NOMO-1 (cell line): ENCODE measurements at regions not wholly inside any gene's neighbourhood (a gene's known extent, or its start where the extent isn't known, plus 50 kb on each side); places are given as distances from the start of the nearest gene placed in this dataset.

ENCODE experiments used
- DNase-seq, 2 experiments: peaks; one replicate each; lab custom pipeline; 2025; ENCODE audit not compliant: unreplicated experiment in 2 of 2; lab: John Stamatoyannopoulos, UW

DNA sequence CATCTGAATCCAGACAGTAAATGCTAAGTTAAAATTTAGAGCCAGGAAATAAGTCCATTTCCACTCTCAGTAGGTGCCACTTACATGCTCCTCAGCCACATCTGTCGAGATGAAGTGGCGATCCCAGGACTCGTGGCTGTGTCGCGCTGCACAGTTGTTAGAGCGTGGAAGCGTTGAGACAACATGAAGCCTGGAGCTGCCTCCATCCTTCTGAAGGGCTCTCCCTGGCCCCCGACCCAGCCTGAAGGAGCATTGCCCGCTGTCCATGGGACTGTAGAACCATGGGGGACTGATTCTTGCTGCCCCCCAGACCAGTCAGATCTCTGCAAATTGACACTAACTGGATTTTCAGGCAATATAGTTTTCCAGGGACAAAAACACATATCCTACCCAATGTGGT, 58.9 kb downstream of the IRX1 start:
- no peak for DNase-seq

DNA sequence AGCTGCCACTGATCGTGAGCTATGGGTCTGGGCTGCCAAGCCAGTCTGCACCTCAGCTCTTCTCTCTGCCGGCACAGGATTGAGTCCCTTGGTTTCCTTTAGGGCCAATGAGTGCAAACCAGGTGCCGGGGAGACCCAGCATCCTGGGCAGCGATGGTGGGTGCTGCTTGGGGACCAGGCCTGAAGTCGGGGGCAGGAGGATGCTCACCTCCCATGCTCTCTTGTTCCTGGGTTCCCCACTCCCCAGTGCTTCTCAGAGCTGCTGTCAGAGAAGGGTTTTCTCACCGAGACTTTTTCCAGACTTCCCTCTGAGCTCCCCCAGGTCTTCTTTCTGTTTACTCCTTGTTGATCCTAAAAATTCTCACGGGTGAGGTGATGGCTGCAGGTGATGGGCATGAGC, 61.2 kb downstream of the IRX1 start:
- no peak for DNase-seq

DNA sequence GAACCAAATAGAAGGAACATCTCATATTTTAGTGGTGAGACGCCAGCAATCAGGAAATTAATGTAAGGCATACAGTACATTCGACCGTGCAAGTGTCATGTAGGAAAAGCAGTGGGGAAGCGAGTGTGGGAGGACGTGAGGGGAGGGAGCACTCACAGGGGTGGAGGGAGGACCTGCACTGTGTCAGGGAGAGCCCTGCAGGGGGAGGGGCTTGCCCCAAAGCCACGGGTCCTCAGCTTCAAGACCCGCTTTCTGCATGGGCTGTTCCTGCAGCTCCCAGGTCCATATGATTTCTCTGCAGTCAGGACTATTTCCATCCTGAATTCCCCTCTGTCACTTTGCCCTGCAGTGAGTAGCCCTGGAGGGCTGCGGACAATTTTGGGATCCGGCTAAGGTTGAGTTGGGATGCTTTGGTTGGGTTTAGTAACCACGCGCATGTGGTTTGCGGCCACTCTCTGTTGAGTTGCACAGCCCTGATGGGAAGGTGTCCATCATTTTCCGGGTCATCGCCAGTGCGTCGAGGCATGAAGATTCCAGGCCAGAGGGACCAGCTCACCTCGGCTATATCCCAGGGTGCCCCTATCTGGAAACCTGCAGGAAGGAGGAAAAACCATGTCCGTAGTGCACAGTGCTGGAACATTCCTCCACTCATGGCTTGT, 61.9 kb downstream of the IRX1 start:
- DNase-seq = no peak

DNA sequence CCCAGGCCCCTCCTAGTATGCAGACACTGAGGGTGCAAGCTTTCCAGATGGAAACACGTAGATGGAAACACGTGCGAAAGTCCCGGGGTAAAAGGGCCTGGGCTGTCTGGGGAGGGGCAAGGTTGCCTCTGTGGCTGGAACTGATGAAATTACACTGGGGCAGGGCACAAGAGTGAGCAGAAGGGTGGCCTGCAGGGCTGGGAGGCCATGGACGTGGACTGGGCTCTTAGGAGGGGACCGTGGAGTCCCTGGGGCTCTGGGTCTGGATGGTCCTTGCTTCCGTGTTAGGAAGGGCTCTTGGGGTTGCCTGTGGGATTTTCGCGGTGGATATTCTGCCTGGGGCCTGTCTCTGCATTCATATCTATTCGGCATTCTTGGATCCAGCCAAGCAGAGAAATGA, 63.3 kb downstream of the IRX1 start:
- no peak for DNase-seq

DNA sequence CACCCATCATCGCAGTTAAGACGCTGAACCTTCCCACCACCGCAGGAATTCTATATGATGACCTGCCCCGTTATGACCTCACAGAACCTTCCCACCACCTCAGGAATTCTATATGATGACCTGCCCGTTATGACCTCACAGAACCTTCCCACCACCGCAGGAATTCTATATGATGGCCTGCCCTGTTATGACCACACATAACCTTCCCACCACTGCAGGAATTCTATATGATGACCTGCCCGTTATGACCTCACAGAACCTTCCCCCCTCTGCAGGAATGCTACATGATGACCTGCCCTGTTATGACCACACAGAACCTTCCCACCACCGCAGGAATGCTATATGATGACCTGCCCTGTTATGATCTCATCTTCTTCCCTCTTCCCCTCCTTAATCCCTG, 64.3 kb downstream of the IRX1 start:
- no peak for DNase-seq

DNA sequence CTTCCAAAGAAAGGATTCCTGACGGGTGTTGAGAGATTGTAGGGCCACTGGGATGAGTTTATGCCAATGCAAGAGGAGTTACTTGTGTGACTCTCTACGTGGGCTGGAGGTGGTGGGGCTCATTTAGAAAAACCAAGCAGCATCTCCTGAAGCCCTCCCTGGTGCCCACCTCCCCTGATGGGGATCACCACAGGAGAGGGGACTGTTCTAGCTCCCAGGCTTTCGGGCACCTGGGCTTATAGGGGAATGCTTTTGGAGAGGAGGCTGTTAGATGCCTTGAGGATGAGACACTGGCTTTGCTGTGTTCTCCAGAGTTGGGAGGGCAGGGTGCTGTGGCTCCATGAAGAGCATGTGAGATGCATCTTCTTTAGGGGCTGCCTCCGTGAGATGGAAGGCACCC, 65.0 kb downstream of the IRX1 start:
- DNase-seq = no peak

DNA sequence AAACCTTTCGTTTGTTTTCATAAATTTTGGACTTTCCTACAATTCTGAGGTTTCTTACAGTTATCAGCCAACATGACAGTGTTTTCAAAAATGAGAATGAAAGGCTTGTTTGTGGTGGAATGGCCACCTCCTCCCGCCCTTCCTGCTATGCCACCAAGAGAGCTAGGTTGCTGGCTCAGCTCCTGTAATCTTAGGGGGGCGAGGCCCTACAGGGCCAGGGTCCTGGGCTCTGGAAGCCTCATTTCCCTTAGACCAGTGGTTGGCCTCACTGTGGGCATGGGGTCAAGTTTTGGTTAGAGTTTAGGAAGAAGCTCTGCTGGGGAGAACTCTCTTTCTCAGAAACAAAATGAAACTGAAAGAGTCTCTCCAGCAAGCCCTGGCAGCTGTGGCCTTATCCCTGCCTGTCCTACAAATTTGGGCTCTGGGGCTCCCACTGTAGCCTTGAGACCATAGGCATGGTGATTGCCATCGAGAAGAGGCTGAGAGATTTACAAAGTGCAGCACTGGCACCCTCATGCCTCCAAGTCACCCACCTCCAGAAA, 66.2 kb downstream of the IRX1 start:
- DNase-seq = no peak

DNA sequence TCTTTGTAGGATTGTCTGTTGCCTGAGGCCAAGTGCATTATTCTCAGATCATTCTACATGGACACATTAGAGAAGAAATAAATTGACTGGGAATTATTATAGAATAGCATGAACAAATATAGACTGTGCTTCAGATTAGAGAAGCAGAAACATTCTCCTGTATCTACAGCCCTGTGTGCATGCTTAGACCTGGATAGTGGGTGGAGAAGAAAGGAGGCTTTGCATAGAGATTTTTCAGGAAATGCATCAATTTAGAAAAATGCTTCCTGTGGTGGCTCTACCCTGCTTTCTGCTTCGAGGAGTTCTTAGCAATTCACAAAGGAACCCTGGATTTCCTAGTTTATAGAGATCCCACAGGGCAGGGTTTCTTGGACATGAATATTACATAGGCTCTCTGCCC, 66.7 kb downstream of the IRX1 start:
- DNase-seq = no peak

DNA sequence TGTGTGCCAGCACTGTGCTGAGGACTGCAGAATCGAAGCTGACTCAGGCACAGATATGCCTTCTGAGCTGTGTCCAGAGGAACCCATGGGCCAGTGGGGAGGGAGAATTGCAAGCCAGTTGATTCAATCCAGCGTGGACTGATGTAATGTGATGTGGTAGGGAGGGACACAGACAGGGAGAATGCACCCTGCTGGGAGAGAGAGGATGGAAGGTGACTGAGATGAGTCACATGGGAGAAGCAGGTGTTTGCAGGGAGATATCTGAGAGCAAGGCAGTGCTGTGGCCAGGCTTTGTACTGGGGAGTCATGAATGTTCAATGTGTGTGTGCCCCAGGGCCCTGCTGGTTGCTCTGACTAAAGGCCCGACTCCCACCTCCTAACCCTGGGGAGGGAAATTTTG, 75.7 kb downstream of the IRX1 start:
- DNase-seq = no peak

DNA sequence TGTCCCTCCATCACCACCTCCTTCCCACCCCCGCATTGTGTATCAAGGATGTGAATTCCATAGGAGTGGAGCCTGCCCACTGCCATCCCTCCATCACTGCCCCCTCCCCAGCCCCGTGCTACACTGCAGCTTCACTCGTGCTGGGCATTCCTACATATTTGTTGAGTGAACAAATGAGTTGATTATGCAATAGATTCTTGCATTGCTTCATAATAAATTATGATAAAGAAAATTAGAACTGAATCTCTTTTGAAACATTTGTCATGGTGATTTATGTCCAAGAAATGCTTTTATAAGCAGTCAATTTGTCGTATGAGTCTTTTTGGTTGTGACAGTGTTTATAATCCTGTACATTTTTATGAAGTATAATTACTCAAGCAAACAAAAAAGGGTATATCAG, 83.2 kb downstream of the IRX1 start:
- DNase-seq = no peak

DNA sequence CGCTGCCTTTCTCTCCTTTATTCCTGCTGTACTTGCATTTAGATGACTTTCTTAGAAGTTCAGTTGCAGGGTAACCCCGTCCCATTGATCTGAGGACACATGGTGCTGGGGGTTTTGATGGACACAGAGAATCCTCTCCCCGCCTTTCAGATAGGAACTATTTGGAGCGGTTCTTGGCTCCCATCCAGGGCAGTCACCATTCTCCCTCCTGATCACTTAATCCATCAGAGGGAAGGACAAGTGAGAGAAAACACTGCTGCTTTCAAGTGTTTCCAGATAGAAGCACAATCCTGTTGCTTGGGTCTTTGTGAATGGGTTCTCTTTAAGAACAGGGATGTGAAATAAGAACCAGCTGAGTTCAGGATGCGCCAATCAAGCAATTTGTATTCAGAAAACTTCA, 85.2 kb downstream of the IRX1 start:
- DNase-seq = no peak

DNA sequence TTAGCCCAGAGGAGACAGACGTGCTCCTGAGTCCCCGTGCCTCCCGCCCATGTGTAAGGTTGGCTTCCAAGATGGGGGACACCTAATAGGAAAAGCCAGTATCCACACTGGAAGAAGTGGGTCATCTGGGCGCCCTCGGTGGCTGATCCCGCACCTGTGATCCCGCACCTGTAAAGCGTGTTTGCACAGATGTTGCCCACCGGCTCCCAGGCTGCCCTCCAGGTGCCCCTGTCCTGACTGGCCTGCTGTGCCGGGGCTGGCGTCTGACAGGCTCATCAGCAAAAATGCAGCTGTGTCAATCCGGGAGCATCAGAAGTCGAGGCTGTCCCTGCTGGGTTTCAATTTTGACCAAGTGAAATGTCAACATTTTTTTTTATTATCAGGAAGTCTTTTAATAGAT, 88.5 kb downstream of the IRX1 start:
- DNase-seq = no peak

DNA sequence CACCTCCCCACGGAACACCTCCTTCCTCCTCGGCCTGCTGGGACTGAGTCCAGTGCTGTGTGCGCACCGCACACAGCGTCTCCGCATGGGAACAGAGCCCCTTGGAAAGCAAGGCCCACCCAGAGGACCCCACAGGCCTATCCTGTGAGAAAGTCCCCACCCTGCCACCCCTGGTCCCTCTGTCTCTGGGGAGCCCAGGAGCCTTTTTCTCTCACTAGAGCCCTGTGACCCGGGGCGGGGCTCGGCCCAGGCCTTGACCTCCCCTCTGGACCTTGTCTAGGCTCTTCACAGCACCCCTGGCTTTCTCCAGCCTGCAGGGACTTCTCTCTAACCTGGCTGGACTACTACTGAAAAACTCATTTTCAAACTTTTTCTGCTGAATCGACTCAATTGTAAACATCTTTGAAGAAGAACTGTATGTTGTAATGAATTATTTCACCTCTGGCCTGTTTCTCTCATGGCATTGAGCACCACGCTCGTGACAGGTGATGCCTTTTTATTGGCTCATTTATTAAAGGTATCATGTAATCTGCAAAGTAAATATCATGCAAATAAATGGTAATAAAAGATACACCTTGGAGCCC, 89.2 kb downstream of the IRX1 start:
- no peak for DNase-seq

DNA sequence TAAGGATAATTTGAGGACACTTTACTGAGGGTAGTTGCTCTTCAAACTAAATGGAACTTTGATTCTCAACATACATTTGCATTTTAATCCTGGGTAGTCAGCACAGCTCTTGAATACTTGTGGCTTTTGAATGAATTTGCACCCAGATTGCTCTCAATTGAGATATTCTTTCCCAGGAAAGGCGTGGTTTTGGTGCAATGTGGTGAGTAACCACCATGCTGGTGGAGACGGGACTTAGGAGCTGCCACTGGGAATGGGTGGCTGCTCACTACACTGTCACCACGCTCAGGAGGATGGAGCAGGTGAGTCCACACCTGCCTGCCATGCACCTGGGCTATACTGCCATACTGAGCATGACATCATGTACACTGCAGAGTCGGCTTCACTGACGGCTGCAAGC, 99.2 kb downstream of the IRX1 start:
- DNase-seq = no peak

DNA sequence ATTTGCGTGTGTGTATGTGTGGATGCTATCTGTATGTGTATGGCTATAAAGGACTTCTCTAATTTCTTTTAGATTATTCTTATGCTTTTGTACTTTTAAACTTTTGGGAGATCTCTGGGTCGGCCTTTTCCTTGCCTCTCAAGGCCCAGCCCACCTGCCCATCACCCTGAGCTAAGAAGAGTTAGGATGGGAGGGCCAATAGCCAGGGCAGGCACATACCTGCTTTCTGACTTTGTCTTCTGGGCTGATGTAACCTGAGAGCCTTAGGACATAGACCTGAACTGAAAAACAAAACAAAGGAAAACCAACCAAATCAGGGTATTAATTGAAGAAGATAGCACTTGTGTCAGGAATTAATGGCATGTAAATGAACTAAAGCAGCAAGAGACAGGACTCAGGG, 100.2 kb downstream of the IRX1 start:
- DNase-seq = no peak

DNA sequence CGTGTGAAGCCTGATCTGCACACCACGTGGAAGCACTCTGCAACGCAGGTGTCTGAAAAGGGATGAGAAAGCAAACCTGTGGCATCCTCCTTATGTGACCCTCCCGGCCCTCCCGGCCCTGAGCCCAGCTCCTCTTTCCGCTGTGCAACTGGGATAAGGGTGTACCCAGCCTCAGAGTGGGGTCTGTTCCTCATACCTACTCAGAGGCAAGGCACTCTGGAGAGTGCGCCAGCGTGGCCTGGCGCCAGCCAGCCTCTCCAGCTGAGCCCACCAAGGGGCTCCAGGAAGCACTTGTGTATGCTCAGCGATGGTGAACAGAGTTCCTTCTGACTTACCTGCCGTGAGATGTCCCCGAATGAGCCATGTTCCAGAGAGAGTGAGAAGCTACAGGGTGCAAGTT, 102.8 kb downstream of the IRX1 start:
- no peak for DNase-seq

DNA sequence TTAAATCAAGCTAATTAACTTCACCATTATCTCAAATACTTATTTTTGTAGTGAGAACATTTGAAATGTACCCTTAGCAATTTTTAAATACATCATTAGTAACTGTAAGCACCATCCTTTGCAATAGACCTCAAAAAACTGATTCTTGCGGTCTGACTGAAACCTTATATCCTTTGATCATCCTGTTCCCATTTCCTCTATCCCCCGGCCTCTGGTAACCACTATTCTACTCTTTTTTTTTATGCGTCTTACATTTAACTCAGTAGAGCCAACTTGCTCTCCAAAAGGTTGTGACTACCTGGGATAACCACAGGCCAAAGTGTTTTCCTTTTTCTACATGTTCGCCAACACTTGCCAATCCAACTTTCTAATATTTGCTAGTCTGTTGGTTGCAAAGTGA, 106.1 kb downstream of the IRX1 start:
- no peak for DNase-seq

DNA sequence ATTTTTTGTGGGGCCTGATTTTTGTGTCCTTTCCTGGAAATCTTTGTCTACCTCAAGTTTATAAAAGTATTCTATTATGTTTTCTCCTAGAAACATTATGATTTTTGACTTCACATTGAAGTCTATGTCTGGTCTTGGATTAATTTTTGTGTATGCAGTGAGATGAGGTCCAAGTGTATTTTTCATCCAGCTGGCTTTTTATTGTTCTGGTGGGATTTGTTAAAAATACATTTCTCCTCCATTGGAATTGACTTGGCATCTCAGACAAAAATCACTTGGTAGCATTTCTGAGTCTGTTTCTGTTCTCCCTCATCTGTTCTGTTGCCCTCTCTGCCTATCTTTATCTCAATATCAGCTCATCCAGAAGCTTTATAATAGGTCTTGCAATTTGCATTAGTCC, 109.0 kb downstream of the IRX1 start:
- DNase-seq = no peak

DNA sequence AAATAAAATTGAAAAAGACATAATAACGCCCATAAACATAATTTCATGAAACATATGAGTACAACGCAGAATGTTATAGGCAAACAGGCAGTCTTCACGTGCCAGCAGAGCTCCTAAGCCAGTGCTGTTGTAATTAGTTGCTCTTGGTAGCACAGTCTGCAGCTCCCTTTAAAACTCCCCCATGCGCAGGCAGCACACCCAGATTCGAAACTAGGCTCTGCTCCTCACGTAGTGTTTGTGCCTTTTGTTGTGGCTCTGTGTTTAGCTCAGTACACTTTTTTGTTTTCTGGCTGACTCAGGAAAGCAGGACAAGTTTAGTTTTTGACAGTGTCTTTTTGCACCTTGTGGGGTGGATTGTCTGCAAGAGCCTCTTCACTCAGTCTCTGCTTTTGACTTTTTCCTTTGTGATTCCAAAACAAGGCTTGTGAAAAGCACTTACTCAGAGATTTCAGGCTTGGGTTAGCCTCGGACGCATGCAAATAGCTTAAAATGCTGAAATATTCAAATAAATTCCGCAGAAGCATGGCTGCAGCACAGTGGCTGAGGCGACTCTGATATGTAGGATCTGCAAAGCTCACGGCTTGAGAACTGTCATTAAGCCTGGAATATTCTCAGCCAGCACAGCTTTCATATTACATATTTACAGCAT, 113.6 kb downstream of the IRX1 start:
- no peak for DNase-seq

DNA sequence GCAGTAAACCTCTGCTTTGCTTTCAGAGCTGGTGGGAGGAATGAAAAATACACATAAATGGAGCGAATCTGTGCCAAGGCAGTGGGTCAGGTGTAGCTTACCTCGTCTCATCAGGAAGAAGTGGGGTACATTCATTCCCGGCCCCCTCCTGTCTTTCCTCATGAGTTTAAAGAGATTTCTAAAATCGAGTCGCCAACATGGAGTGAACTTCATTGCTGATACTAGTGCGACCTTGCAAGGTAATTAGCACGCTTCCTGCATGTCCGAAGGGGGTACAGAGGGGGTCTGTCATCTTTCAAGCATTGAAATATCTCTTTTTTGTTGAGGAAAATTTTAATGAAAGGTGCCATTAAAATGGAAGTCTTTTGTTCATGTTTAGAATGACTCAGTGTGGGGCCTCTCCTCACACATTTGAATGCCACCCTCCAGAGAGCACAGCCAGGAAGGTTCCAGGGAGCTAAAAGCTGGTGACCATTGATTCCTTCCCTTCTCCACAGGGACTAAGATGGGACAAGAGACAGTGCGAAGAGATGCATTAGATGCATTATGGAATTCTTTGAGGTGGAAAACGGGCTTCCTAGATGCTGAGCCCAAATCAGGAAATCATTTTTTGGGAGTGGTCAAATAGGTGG, 114.2 kb downstream of the IRX1 start:
- no peak for DNase-seq

DNA sequence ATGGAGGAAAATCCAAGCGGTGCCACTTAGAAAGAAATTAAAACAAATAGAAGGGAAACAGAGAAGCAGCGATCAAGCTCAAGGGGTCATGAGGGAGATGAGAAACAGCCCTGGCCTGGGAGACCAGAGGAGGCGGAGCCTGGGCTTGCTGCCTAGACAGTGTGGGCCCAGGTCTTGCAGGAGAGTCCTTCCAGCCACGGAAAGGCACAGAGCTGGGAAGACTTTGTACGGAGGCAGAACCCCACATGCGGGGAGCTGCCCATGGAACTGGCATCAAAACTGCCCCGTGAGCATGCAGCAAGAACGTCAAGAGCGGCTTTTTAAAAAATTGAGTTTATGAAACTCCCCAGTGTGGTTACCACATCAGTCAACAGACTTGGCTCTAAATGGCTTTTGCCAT, 119.4 kb downstream of the IRX1 start:
- no peak for DNase-seq

DNA sequence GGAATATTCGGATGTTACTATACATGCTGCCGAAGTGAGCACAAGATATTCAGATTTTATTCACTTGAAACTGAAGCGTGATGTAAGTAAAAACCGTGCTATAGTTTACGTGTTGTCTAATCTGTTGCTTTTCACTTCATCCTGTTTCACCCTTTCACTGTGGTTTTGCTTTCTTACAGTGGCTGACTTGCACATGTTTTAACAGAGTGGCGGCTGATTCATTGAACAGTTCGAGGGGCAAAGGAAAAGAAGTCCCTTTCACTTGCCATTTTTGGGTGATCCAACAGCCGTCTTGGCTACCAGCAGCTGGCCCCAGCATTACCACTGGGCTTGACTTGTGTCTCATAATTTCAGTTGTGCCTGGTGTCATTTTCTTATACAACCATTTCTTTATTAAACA, 134.0 kb downstream of the IRX1 start:
- no peak for DNase-seq
